Neural progenitor cell (in vitro differentiated cells): ENCODE measurements at regions not wholly inside any gene's neighbourhood (a gene's known extent, or its start where the extent isn't known, plus 50 kb on each side); places are given as distances from the start of the nearest gene placed in this dataset.

ENCODE experiments used
- DNase-seq: peaks from one replicate; pipeline ENCODE4 v3.0.0-alpha.2; 2016; ENCODE audit warnings: low spot score
- H2AFZ ChIP-seq: fragments of 200-600 bp; sonication (generic); replicated peaks from 2 replicates; pipeline ENCODE4 v1.6.1; 2016; ENCODE audit warnings: antibody characterized with exemption
- H3F3A ChIP-seq: fragments of 200-600 bp; sonication (generic); 2 replicates; pipeline ENCODE4 v1.6.1; 2016; ENCODE audit warnings: antibody characterized with exemption, low read depth
- H3K27ac ChIP-seq: fragments of 200-600 bp; sonication (generic); 2 replicates; pipeline ENCODE4 v1.5.1; 2016; ENCODE audit warnings: mild to moderate bottlenecking
- H3K27me3 ChIP-seq: fragments of 200-600 bp; sonication (generic); 2 replicates; pipeline ENCODE4 v1.6.1; 2016; ENCODE audit warnings: mild to moderate bottlenecking, moderate library complexity
- H3K36me3 ChIP-seq: fragments of 200-600 bp; sonication (generic); 2 replicates; pipeline ENCODE4 v1.5.1; 2016
- H3K4me1 ChIP-seq: fragments of 200-600 bp; sonication (generic); 2 replicates; pipeline ENCODE4 v1.6.1; 2016; ENCODE audit warnings: mixed run types
- H3K4me2 ChIP-seq: fragments of 200-600 bp; sonication (generic); 2 replicates; pipeline ENCODE4 v1.6.1; 2016
- H3K4me3 ChIP-seq: fragments of 200-600 bp; sonication (generic); 2 replicates; pipeline ENCODE4 v1.5.1; 2016
- H3K79me2 ChIP-seq: fragments of 200-600 bp; sonication (generic); 2 replicates; pipeline ENCODE4 v1.6.1; 2016; ENCODE audit warnings: low read depth
- H3K9ac ChIP-seq: fragments of 200-600 bp; sonication (generic); 2 replicates; pipeline ENCODE4 v1.6.1; 2016
- H3K9me3 ChIP-seq: fragments of 200-600 bp; sonication (generic); 2 replicates; pipeline ENCODE4 v1.5.1; 2016; ENCODE audit warnings: low read depth
- H4K20me1 ChIP-seq: fragments of 200-600 bp; sonication (generic); 2 replicates; pipeline ENCODE4 v1.6.1; 2016; ENCODE audit warnings: low read depth
- H3K27ac Mint-ChIP-seq: 3 replicates; pipeline ENCODE4 v1.8.0; 2021; ENCODE audit warnings: mixed read lengths
- H3K27me3 Mint-ChIP-seq: 2 replicates; pipeline ENCODE4 v1.8.0; 2022; ENCODE audit warnings: low read depth, mild to moderate bottlenecking, inconsistent platforms, moderate library complexity, mixed read lengths; ENCODE audit not compliant: insufficient read depth
- H3K36me3 Mint-ChIP-seq: 3 replicates; pipeline ENCODE4 v1.8.0; 2021; ENCODE audit warnings: mixed read lengths
- H3K4me1 Mint-ChIP-seq: 3 replicates; pipeline ENCODE4 v1.8.0; 2021; ENCODE audit warnings: mixed read lengths
- H3K4me3 Mint-ChIP-seq: 3 replicates; pipeline ENCODE4 v1.8.0; 2021; ENCODE audit warnings: mild to moderate bottlenecking, moderate library complexity, mixed read lengths
- H3K9me3 Mint-ChIP-seq: 3 replicates; pipeline ENCODE4 v1.8.0; 2020; ENCODE audit warnings: mixed read lengths
- CTCF ChIP-seq: fragments of 200-600 bp; sonication (generic); IDR thresholded peaks from 2 replicates; pipeline ENCODE4 v1.5.1; 2017; ENCODE audit warnings: antibody characterized with exemption, mild to moderate bottlenecking
- EZH2 ChIP-seq: fragments of 200-600 bp; sonication (generic); IDR thresholded peaks from 2 replicates; pipeline ENCODE4 v1.6.1; 2017; ENCODE audit warnings: antibody characterized with exemption, mild to moderate bottlenecking, moderate library complexity
- EZH2phosphoT487 ChIP-seq: fragments of 200-600 bp; sonication (generic); IDR thresholded peaks from 2 replicates; pipeline ENCODE4 v1.6.1; 2017; ENCODE audit warnings: antibody characterized with exemption

- peaks cover 5% of the 10 kb centered on the region for H3K27me3 Mint-ChIP-seq
Measured at GRCh38 chr20:37593710-37594109, 66.0 kb upstream of the BLCAP start.

GRCh38 chr20:37590938-37591490 is 63.3 kb upstream of the BLCAP start:
- no peak overlapping the region for H3K27ac ChIP-seq
- Mint-ChIP-seq H3K9me3 (no peaks in the 10 kb centered on the region), H3K4me3 (no peak overlapping the region), H3K27me3 (peaks cover 5% of the 10 kb centered on the region), H3K27ac (peak overlapping the region; percentile 40), H3K4me1 (no peaks in the 10 kb centered on the region), H3K36me3 (no peaks in the 10 kb centered on the region)
- no peaks in the 10 kb centered on the region for H3F3A ChIP-seq
- no peaks in the 10 kb centered on the region for H3K36me3 ChIP-seq
- TF ChIP-seq CTCF = no peak
- no peak for TF ChIP-seq EZH2phosphoT487
- no peak for TF ChIP-seq EZH2
- H2AFZ ChIP-seq = no peak overlapping the region
- no peak overlapping the region for H3K4me2 ChIP-seq
- no peaks in the 10 kb centered on the region for H3K4me1 ChIP-seq
- DNase-seq = no peak
- no peak overlapping the region for H3K4me3 ChIP-seq
- H3K79me2 ChIP-seq = no peaks in the 10 kb centered on the region
- H4K20me1 ChIP-seq = no peaks in the 10 kb centered on the region
- no peaks in the 10 kb centered on the region for H3K9me3 ChIP-seq
- no peaks in the 10 kb centered on the region for H3K27me3 ChIP-seq
- H3K9ac ChIP-seq = no peak overlapping the region

More at GRCh38 chr20:37593710-37594109, 66.0 kb upstream of the BLCAP start:
- no peaks in the 10 kb centered on the region for H4K20me1 ChIP-seq
- Mint-ChIP-seq H3K36me3 (no peaks in the 10 kb centered on the region), H3K27ac (no peak overlapping the region), H3K4me3 (no peak overlapping the region), H3K4me1 (peaks cover 17% of the 10 kb centered on the region), H3K9me3 (no peaks in the 10 kb centered on the region)
- H3K79me2 ChIP-seq = no peaks in the 10 kb centered on the region
- no peaks in the 10 kb centered on the region for H3K36me3 ChIP-seq
- no peak overlapping the region for H3K9ac ChIP-seq
- no peak for DNase-seq
- peaks cover 8% of the 10 kb centered on the region for H3F3A ChIP-seq
- no peak overlapping the region for H3K4me3 ChIP-seq
- no peak overlapping the region for H2AFZ ChIP-seq
- TF ChIP-seq EZH2 = no peak
- no peak for TF ChIP-seq EZH2phosphoT487
- TF ChIP-seq CTCF = no peak
- peaks cover 17% of the 10 kb centered on the region for H3K4me1 ChIP-seq
- no peak overlapping the region for H3K4me2 ChIP-seq
- no peak overlapping the region for H3K27ac ChIP-seq
- H3K9me3 ChIP-seq = no peaks in the 10 kb centered on the region
- H3K27me3 ChIP-seq = no peaks in the 10 kb centered on the region

- H3K27ac Mint-ChIP-seq = no peak overlapping the region
- DNase-seq = no peak
Measured at GRCh38 chr20:37586078-37586477, 58.4 kb upstream of the BLCAP start.

More at GRCh38 chr20:37586078-37586477, 58.4 kb upstream of the BLCAP start:
- Histone ChIP-seq H3K27me3 (no peaks in the 10 kb centered on the region), H2AFZ (no peak overlapping the region), H3F3A (no peaks in the 10 kb centered on the region), H3K27ac (no peak overlapping the region), H3K4me2 (no peak overlapping the region), H3K4me3 (no peak overlapping the region), H3K79me2 (no peaks in the 10 kb centered on the region), H4K20me1 (no peaks in the 10 kb centered on the region), H3K9ac (no peak overlapping the region), H3K9me3 (no peaks in the 10 kb centered on the region), H3K4me1 (no peaks in the 10 kb centered on the region), H3K36me3 (no peaks in the 10 kb centered on the region)
- peaks cover 11% of the 10 kb centered on the region for H3K4me1 Mint-ChIP-seq
- H3K4me3 Mint-ChIP-seq = no peak overlapping the region
- TF ChIP-seq EZH2 = no peak
- no peak for TF ChIP-seq EZH2phosphoT487
- no peak for TF ChIP-seq CTCF
- H3K27me3 Mint-ChIP-seq = peaks cover 4% of the 10 kb centered on the region
- H3K36me3 Mint-ChIP-seq = no peaks in the 10 kb centered on the region
- peaks cover 2% of the 10 kb centered on the region for H3K9me3 Mint-ChIP-seq
